Naive thymus-derived CD4-positive, alpha-beta T cell (primary cell): ENCODE measurements at regions not wholly inside any gene's neighbourhood (a gene's known extent, or its start where the extent isn't known, plus 50 kb on each side); places are given as distances from the start of the nearest gene placed in this dataset.
"Not testable (repeated sequence)": the region's sequence is repeated elsewhere in the genome, so short reads cannot be mapped to it uniquely, and the experiment has no call there.

Experiments used
- ATAC-seq: fragments of 150-1000 bp; cut with Tn5 transposase; 2 replicates; pipeline ENCODE4 v1.10.0; 2021; ENCODE audit warnings: mild to moderate bottlenecking, moderate library complexity
- CTCF ChIA-PET: fragments of 350-600 bp; sonication (Branson Sonifier 250); formaldehyde crosslinking; loops from one replicate; lab custom pipeline; 2021; ENCODE audit warnings: antibody characterized with exemption; lab: Charles Lee
- POLR2A ChIA-PET: fragments of 350-600 bp; sonication (Branson Sonifier 250); formaldehyde crosslinking; loops from one replicate; lab custom pipeline; 2021; ENCODE audit warnings: antibody characterized with exemption, inconsistent platforms; lab: Charles Lee
- DNase-seq, 9 donors: peaks; one replicate each; pipeline versions ENCODE4 v3.0.0 to v3.0.0-alpha.2; 2020 to 2022; ENCODE audit warnings: mixed read lengths in 1 of 9
- H3K27ac ChIP-seq: one replicate; pipeline ENCODE4 v1.7.0; 2013; ENCODE audit warnings: mild to moderate bottlenecking, low read depth, low read length, moderate library complexity
- H3K27me3 ChIP-seq, 2 donors: one replicate each; pipeline ENCODE4 v1.7.0; 2013; ENCODE audit warnings: low read length in 2 of 2, mild to moderate bottlenecking in 2 of 2, moderate library complexity in 2 of 2; ENCODE audit not compliant: control insufficient read depth in 2 of 2, insufficient read depth in 2 of 2
- H3K36me3 ChIP-seq, 3 experiments: 1 replicate in 2 of 3; 2 replicates in 1 of 3; pipeline ENCODE4 v1.7.0; 2013; ENCODE audit warnings: low read length in 3 of 3, mild to moderate bottlenecking in 3 of 3, moderate library complexity in 1 of 3; ENCODE audit not compliant: insufficient read depth in 3 of 3, control insufficient read depth in 2 of 3
- H3K4me1 ChIP-seq, 2 donors: one replicate each; pipeline ENCODE4 v1.7.0; 2013; ENCODE audit warnings: low read length in 2 of 2, mild to moderate bottlenecking in 2 of 2, moderate library complexity in 1 of 2; ENCODE audit not compliant: control insufficient read depth in 2 of 2, insufficient read depth in 2 of 2
- H3K4me3 ChIP-seq: 2 replicates; pipeline ENCODE4 v1.7.0; 2013; ENCODE audit warnings: mild to moderate bottlenecking, low read length
- H3K9me3 ChIP-seq, 3 experiments: 1 replicate in 2 of 3; 2 replicates in 1 of 3; pipeline ENCODE4 v1.7.0; 2013; ENCODE audit warnings: low read length in 3 of 3; ENCODE audit not compliant: control insufficient read depth in 2 of 3
- H3K27ac Mint-ChIP-seq, 9 donors: one replicate each; pipeline ENCODE4 v1.8.0; 2020 to 2022; ENCODE audit warnings: mixed read lengths in 9 of 9, mild to moderate bottlenecking in 8 of 9, moderate library complexity in 5 of 9, inconsistent platforms in 2 of 9
- H3K27me3 Mint-ChIP-seq, 5 donors: one replicate each; pipeline ENCODE4 v1.8.0; 2021 to 2022; ENCODE audit warnings: mixed read lengths in 5 of 5, mild to moderate bottlenecking in 1 of 5
- H3K36me3 Mint-ChIP-seq, 5 donors: one replicate each; pipeline ENCODE4 v1.8.0; 2020 to 2022; ENCODE audit warnings: mixed read lengths in 5 of 5, mild to moderate bottlenecking in 3 of 5, inconsistent platforms in 1 of 5
- H3K4me1 Mint-ChIP-seq, 7 donors: one replicate each; pipeline ENCODE4 v1.8.0; 2020 to 2022; ENCODE audit warnings: mixed read lengths in 7 of 7, mild to moderate bottlenecking in 3 of 7, inconsistent platforms in 1 of 7
- H3K4me3 Mint-ChIP-seq, 10 donors: one replicate each; pipeline ENCODE4 v1.8.0; 2020 to 2022; ENCODE audit warnings: mild to moderate bottlenecking in 10 of 10, mixed read lengths in 10 of 10, moderate library complexity in 6 of 10, inconsistent platforms in 2 of 10
- H3K9me3 Mint-ChIP-seq, 11 donors: one replicate each; pipeline ENCODE4 v1.8.0; 2020 to 2022; ENCODE audit warnings: mixed read lengths in 11 of 11, mild to moderate bottlenecking in 4 of 11, inconsistent platforms in 1 of 11, moderate library complexity in 1 of 11
- intact Hi-C, 2 donors: fragments of 100-400 bp; cut with micrococcal nuclease; formaldehyde crosslinking; loops; one replicate each; pipeline ENCODE4 v1.15.1; 2023

GRCh38 chr12:77216136-77216535, 150.8 kb upstream of the E2F7 start:
- H3K36me3 Mint-ChIP-seq, H3K4me1 ChIP-seq, H3K27me3 ChIP-seq, H3K27ac ChIP-seq, CTCF ChIA-PET, H3K9me3 ChIP-seq, ATAC-seq, H3K36me3 ChIP-seq, H3K4me3 Mint-ChIP-seq, H3K27ac Mint-ChIP-seq, H3K4me1 Mint-ChIP-seq, DNase-seq, H3K4me3 ChIP-seq, POLR2A ChIA-PET, intact Hi-C loops, H3K27me3 Mint-ChIP-seq: not testable (repeated sequence)
- H3K9me3 Mint-ChIP-seq: peaks cover 0 to 14% (median 6%) of the 10 kb centered on the region in 11 donors

- Mint-ChIP-seq H3K27me3 (no peaks in the 10 kb centered on the region), H3K36me3 (no peaks in the 10 kb centered on the region), H3K4me1 (no peaks in the 10 kb centered on the region), H3K27ac (no peak overlapping the region), H3K9me3 (peaks cover 4 to 24% (median 9%) of the 10 kb centered on the region in 11 donors), H3K4me3 (no peak overlapping the region)
- DNase-seq: no peak
- intact Hi-C loops: no loop called here
- H3K27ac ChIP-seq: no peak overlapping the region
- POLR2A ChIA-PET: no interaction called here
- no peak overlapping the region for H3K4me3 ChIP-seq
- no peak for ATAC-seq
- no peaks in the 10 kb centered on the region for H3K36me3 ChIP-seq
- CTCF ChIA-PET: interaction anchor here (0.8 kb wide), 1 partner anchor 72 kb away, joined by 3 read pairs; no protein-coding TSS in a partner anchor
- H3K4me1 ChIP-seq: no peaks in the 10 kb centered on the region
- H3K27me3 ChIP-seq: no peaks in the 10 kb centered on the region
- H3K9me3 ChIP-seq: peaks cover 0 to 2% (median 0%) of the 10 kb centered on the region in 3 experiments
Observed at GRCh38 chr12:77214136-77214535, 148.8 kb upstream of the E2F7 start.

- H3K4me1 ChIP-seq: no peaks in the 10 kb centered on the region
- Mint-ChIP-seq H3K27ac (no peak overlapping the region), H3K27me3 (no peaks in the 10 kb centered on the region), H3K4me3 (no peak overlapping the region), H3K36me3 (no peaks in the 10 kb centered on the region), H3K4me1 (no peaks in the 10 kb centered on the region), H3K9me3 (peaks cover 4 to 24% (median 9%) of the 10 kb centered on the region in 11 donors)
- H3K27me3 ChIP-seq: no peaks in the 10 kb centered on the region
- peaks cover 0 to 2% (median 0%) of the 10 kb centered on the region in 3 experiments for H3K9me3 ChIP-seq
- CTCF ChIA-PET: no interaction called here
- no peak overlapping the region for H3K27ac ChIP-seq
- DNase-seq (no peak), ATAC-seq (no peak)
- H3K36me3 ChIP-seq: no peaks in the 10 kb centered on the region
- POLR2A ChIA-PET: no interaction called here
- intact Hi-C loops: no loop called here
- H3K4me3 ChIP-seq: no peak overlapping the region
Observed at GRCh38 chr12:77213319-77213718, 147.9 kb upstream of the E2F7 start.

GRCh38 chr12:77210724-77211123, 145.4 kb upstream of the E2F7 start:
- no peaks in the 10 kb centered on the region for H3K36me3 Mint-ChIP-seq
- no peaks in the 10 kb centered on the region for H3K4me1 Mint-ChIP-seq
- no peaks in the 10 kb centered on the region for H3K4me1 ChIP-seq
- no peaks in the 10 kb centered on the region for H3K27me3 Mint-ChIP-seq
- ChIA-PET POLR2A (no interaction called here), CTCF (no interaction called here)
- H3K9me3 Mint-ChIP-seq: peaks cover 4 to 26% (median 8%) of the 10 kb centered on the region in 11 donors
- no peak overlapping the region for H3K27ac Mint-ChIP-seq
- intact Hi-C loops: no loop called here
- DNase-seq (no peak), ATAC-seq (no peak)
- H3K36me3 ChIP-seq: no peaks in the 10 kb centered on the region
- no peak overlapping the region for H3K4me3 ChIP-seq
- no peak overlapping the region for H3K27ac ChIP-seq
- no peaks in the 10 kb centered on the region for H3K27me3 ChIP-seq
- peaks cover 0 to 2% (median 0%) of the 10 kb centered on the region in 3 experiments for H3K9me3 ChIP-seq
- H3K4me3 Mint-ChIP-seq: no peak overlapping the region

- no peaks in the 10 kb centered on the region for H3K27me3 Mint-ChIP-seq
- no peak for DNase-seq
- Histone ChIP-seq H3K36me3 (no peaks in the 10 kb centered on the region), H3K27me3 (no peaks in the 10 kb centered on the region), H3K4me1 (no peaks in the 10 kb centered on the region), H3K9me3 (no peaks in the 10 kb centered on the region), H3K4me3 (no peak overlapping the region), H3K27ac (no peak overlapping the region)
- CTCF ChIA-PET: no interaction called here
- intact Hi-C loops: no loop called here
- H3K27ac Mint-ChIP-seq: no peak overlapping the region
- H3K4me3 Mint-ChIP-seq: no peak overlapping the region
- POLR2A ChIA-PET: no interaction called here
- H3K9me3 Mint-ChIP-seq: peaks cover 0 to 21% (median under 1%) of the 10 kb centered on the region in 11 donors
- no peak for ATAC-seq
- no peaks in the 10 kb centered on the region for H3K4me1 Mint-ChIP-seq
- no peaks in the 10 kb centered on the region for H3K36me3 Mint-ChIP-seq
Observed at GRCh38 chr12:77204083-77204482, 138.7 kb upstream of the E2F7 start.

GRCh38 chr12:77202457-77203060, 137.2 kb upstream of the E2F7 start:
- H3K4me3 ChIP-seq: no peak overlapping the region
- H3K27ac ChIP-seq: no peak overlapping the region
- Mint-ChIP-seq H3K27me3 (no peaks in the 10 kb centered on the region), H3K36me3 (no peaks in the 10 kb centered on the region), H3K4me3 (no peak overlapping the region), H3K9me3 (peaks cover 0 to 21% (median 0%) of the 10 kb centered on the region in 11 donors), H3K4me1 (no peaks in the 10 kb centered on the region), H3K27ac (no peak overlapping the region)
- DNase-seq (no peak), ATAC-seq (no peak)
- POLR2A ChIA-PET: no interaction called here
- no peaks in the 10 kb centered on the region for H3K9me3 ChIP-seq
- H3K27me3 ChIP-seq: no peaks in the 10 kb centered on the region
- H3K36me3 ChIP-seq: no peaks in the 10 kb centered on the region
- intact Hi-C loops: no loop called here
- CTCF ChIA-PET: no interaction called here
- H3K4me1 ChIP-seq: no peaks in the 10 kb centered on the region

- Mint-ChIP-seq H3K27ac (no peak overlapping the region), H3K4me3 (no peak overlapping the region), H3K36me3 (no peaks in the 10 kb centered on the region), H3K27me3 (no peaks in the 10 kb centered on the region), H3K9me3 (peaks cover 0 to 19% (median 0%) of the 10 kb centered on the region in 11 donors), H3K4me1 (no peaks in the 10 kb centered on the region)
- DNase-seq (no peak), ATAC-seq (no peak)
- Histone ChIP-seq H3K27me3 (no peaks in the 10 kb centered on the region), H3K4me3 (no peak overlapping the region), H3K9me3 (no peaks in the 10 kb centered on the region), H3K36me3 (no peaks in the 10 kb centered on the region), H3K27ac (no peak overlapping the region), H3K4me1 (no peaks in the 10 kb centered on the region)
- ChIA-PET POLR2A (no interaction called here), CTCF (no interaction called here)
- intact Hi-C loops: no loop called here
Observed at GRCh38 chr12:77189901-77190416, 124.6 kb upstream of the E2F7 start.
